IMR-90 (cell line): ENCODE measurements at regions not wholly inside any gene's neighbourhood (a gene's known extent, or its start where the extent isn't known, plus 50 kb on each side); places are given as distances from the start of the nearest gene placed in this dataset.

Experiments
- ATAC-seq: fragments of 200-7000 bp; cut with Tn5 transposase; 2 replicates; pipeline ENCODE4 v1.9.1; 2020; ENCODE audit warnings: low read depth, mild to moderate bottlenecking, moderate library complexity
- BruUV-seq: library from RNA; stranded (reverse); fragments of 400-500 nt; replicated peaks from 2 replicates; lab custom pipeline; 2021; lab: Mats Ljungman, UMichigan
- CTCF ChIA-PET: fragments of 300-600 bp; formaldehyde crosslinking; extraction: SDS; loops from one replicate; lab custom pipeline; 2021; ENCODE audit warnings: antibody characterized with exemption; lab: Yijun Ruan, JAX
- POLR2A ChIA-PET: fragments of 300-600 bp; sonication (Branson Sonifier 250); formaldehyde crosslinking; loops from one replicate; lab custom pipeline; 2022; ENCODE audit warnings: antibody characterized with exemption; ENCODE audit not compliant: unreplicated experiment; lab: Charles Lee
- DNase-seq: peaks from one replicate; pipeline ENCODE4 v3.0.0; 2013
- H2AFZ ChIP-seq: replicated peaks from 2 replicates; pipeline ENCODE3; 2013; ENCODE audit warnings: low read length, mild to moderate bottlenecking; ENCODE audit not compliant: poor library complexity
- H2AK5ac ChIP-seq: 2 replicates; pipeline ENCODE4 v1.6.1; 2013; ENCODE audit warnings: low read depth, low read length, inconsistent platforms
- H2AK9ac ChIP-seq: replicated peaks from 2 replicates; pipeline ENCODE3; 2013; ENCODE audit warnings: mild to moderate bottlenecking, low read depth, low read length, moderate library complexity; ENCODE audit not compliant: poor library complexity
- H2BK120ac ChIP-seq: 2 replicates; pipeline ENCODE4 v1.6.1; 2013; ENCODE audit warnings: low read depth, low read length, inconsistent platforms
- H2BK15ac ChIP-seq: 3 replicates; pipeline ENCODE4 v1.6.1; 2013; ENCODE audit warnings: low read depth, low read length, inconsistent platforms
- H2BK20ac ChIP-seq: 2 replicates; pipeline ENCODE4 v1.6.1; 2013; ENCODE audit warnings: low read depth, mild to moderate bottlenecking, inconsistent platforms, low read length, moderate library complexity
- H2BK5ac ChIP-seq: 2 replicates; pipeline ENCODE4 v1.6.1; 2013; ENCODE audit warnings: mild to moderate bottlenecking, low read depth, low read length, inconsistent platforms; ENCODE audit not compliant: poor library complexity, severe bottlenecking
- H3K14ac ChIP-seq: replicated peaks from 2 replicates; pipeline ENCODE4 v1.6.1; 2013; ENCODE audit warnings: low read depth, low read length, inconsistent platforms
- H3K18ac ChIP-seq: 2 replicates; pipeline ENCODE4 v1.6.1; 2013; ENCODE audit warnings: low read depth, low read length, control low read depth
- H3K23ac ChIP-seq: 2 replicates; pipeline ENCODE4 v1.6.1; 2013; ENCODE audit warnings: low read depth, low read length, inconsistent platforms
- H3K27ac ChIP-seq: 2 replicates; pipeline ENCODE4 v1.5.1; 2013; ENCODE audit warnings: mild to moderate bottlenecking, control low read depth, low read length; ENCODE audit not compliant: insufficient read depth
- H3K27me3 ChIP-seq: 2 replicates; pipeline ENCODE4 v1.6.1; 2013; ENCODE audit warnings: low read length; ENCODE audit not compliant: control insufficient read depth, insufficient read depth
- H3K36me3 ChIP-seq: 2 replicates; pipeline ENCODE4 v1.6.1; 2013; ENCODE audit warnings: low read length, mixed read lengths; ENCODE audit not compliant: control insufficient read depth, insufficient read depth
- H3K4ac ChIP-seq: 2 replicates; pipeline ENCODE4 v1.6.1; 2013; ENCODE audit warnings: low read depth, low read length, inconsistent platforms
- H3K4me1 ChIP-seq: 2 replicates; pipeline ENCODE4 v1.6.1; 2013; ENCODE audit warnings: low read length, mixed read lengths; ENCODE audit not compliant: control insufficient read depth, insufficient read depth
- H3K4me2 ChIP-seq: 2 replicates; pipeline ENCODE4 v1.6.1; 2013; ENCODE audit warnings: low read depth, mild to moderate bottlenecking, control low read depth, low read length, moderate library complexity
- H3K4me3 ChIP-seq: 2 replicates; pipeline ENCODE4 v1.5.1; 2013; ENCODE audit warnings: low read depth, mild to moderate bottlenecking, control low read depth, low read length, moderate library complexity; ENCODE audit not compliant: insufficient read depth
- H3K56ac ChIP-seq: 2 replicates; pipeline ENCODE4 v1.6.1; 2013; ENCODE audit warnings: low read length, inconsistent platforms; ENCODE audit not compliant: insufficient read depth; ENCODE audit errors: extremely low read depth
- H3K79me1 ChIP-seq, 2 experiments: 2 replicates each; pipeline ENCODE4 v1.6.1; 2013; ENCODE audit warnings: low read length in 2 of 2, inconsistent platforms in 1 of 2, low read depth in 1 of 2
- H3K9ac ChIP-seq: 2 replicates; pipeline ENCODE4 v1.6.1; 2013; ENCODE audit warnings: low read depth, low read length, control low read depth
- H3K9me1 ChIP-seq: 2 replicates; pipeline ENCODE4 v1.6.1; 2013; ENCODE audit warnings: low read length, inconsistent platforms; ENCODE audit not compliant: insufficient read depth
- H3K9me3 ChIP-seq: 2 replicates; pipeline ENCODE4 v1.6.1; 2013; ENCODE audit warnings: low read length; ENCODE audit not compliant: control insufficient read depth, insufficient read depth
- H4K20me1 ChIP-seq: 2 replicates; pipeline ENCODE4 v1.6.1; 2013; ENCODE audit warnings: low read length, inconsistent platforms; ENCODE audit not compliant: insufficient read depth
- H4K5ac ChIP-seq: 2 replicates; pipeline ENCODE4 v1.6.1; 2013; ENCODE audit warnings: mild to moderate bottlenecking, low read depth, low read length, control low read depth
- H4K8ac ChIP-seq, 2 experiments: 2 replicates each; pipeline ENCODE4 v1.6.1; 2013; ENCODE audit warnings: low read depth in 2 of 2, low read length in 2 of 2, control low read depth in 1 of 2, inconsistent platforms in 1 of 2
- H4K91ac ChIP-seq: 2 replicates; pipeline ENCODE4 v1.6.1; 2013; ENCODE audit warnings: low read depth, low read length, inconsistent platforms; ENCODE audit not compliant: insufficient read depth
- BHLHE40 ChIP-seq: fragments of 150-350 bp; IDR thresholded peaks from 2 replicates; pipeline ENCODE4 v1.6.1; 2016; ENCODE audit warnings: mild to moderate bottlenecking, low read depth, low read length
- CEBPB ChIP-seq: IDR thresholded peaks from 2 replicates; pipeline ENCODE4 v1.6.1; 2012; ENCODE audit warnings: low read depth, low read length, improper control_type of control experiment
- CHD1 ChIP-seq: IDR thresholded peaks from 2 replicates; pipeline ENCODE4 v1.6.1; 2012; ENCODE audit warnings: low read depth, low read length, improper control_type of control experiment
- CTCF ChIP-seq: conservative IDR thresholded peaks from 2 replicates; pipeline ENCODE4 v1.5.1; 2012; ENCODE audit warnings: mild to moderate bottlenecking, low read depth, low read length, improper control_type of control experiment
- ELK1 ChIP-seq: fragments of 150-350 bp; IDR thresholded peaks from 2 replicates; pipeline ENCODE4 v1.6.1; 2016; ENCODE audit warnings: low read depth, mild to moderate bottlenecking, low read length, moderate library complexity, borderline replicate concordance
- FOS ChIP-seq: fragments of 150-350 bp; IDR thresholded peaks from 2 replicates; pipeline ENCODE4 v1.6.1; 2016; ENCODE audit warnings: low read depth, low read length
- MAFK ChIP-seq: IDR thresholded peaks from 2 replicates; pipeline ENCODE4 v1.6.1; 2012; ENCODE audit warnings: low read depth, low read length, improper control_type of control experiment
- MAZ ChIP-seq: IDR thresholded peaks from 2 replicates; pipeline ENCODE4 v1.6.1; 2012; ENCODE audit warnings: low read depth, mild to moderate bottlenecking, low read length, improper control_type of control experiment, moderate library complexity, borderline replicate concordance
- MXI1 ChIP-seq: IDR thresholded peaks from 2 replicates; pipeline ENCODE4 v1.6.1; 2012; ENCODE audit warnings: low read depth, mild to moderate bottlenecking, low read length, moderate library complexity, borderline replicate concordance
- NFE2L2 ChIP-seq: fragments of 150-350 bp; IDR thresholded peaks from 2 replicates; pipeline ENCODE4 v1.6.1; 2016; ENCODE audit warnings: low read depth, mild to moderate bottlenecking, low read length
- POLR2A ChIP-seq: IDR thresholded peaks from 2 replicates; pipeline ENCODE4 v1.6.1; 2012; ENCODE audit warnings: mild to moderate bottlenecking, low read depth, low read length
- RAD21 ChIP-seq: IDR thresholded peaks from 2 replicates; pipeline ENCODE4 v1.6.1; 2012; ENCODE audit warnings: low read length, improper control_type of control experiment
- RCOR1 ChIP-seq: IDR thresholded peaks from 2 replicates; pipeline ENCODE4 v1.6.1; 2012; ENCODE audit warnings: mild to moderate bottlenecking, low read length, improper control_type of control experiment; ENCODE audit not compliant: insufficient replicate concordance
- RFX5 ChIP-seq: IDR thresholded peaks from 2 replicates; pipeline ENCODE4 v1.8.0; 2012; ENCODE audit warnings: low read depth, mild to moderate bottlenecking, low read length, moderate library complexity
- SMC3 ChIP-seq: fragments of 150-350 bp; IDR thresholded peaks from 2 replicates; pipeline ENCODE4 v1.6.1; 2016; ENCODE audit warnings: low read depth, mild to moderate bottlenecking, antibody characterized with exemption, low read length, moderate library complexity
- USF2 ChIP-seq: fragments of 150-350 bp; IDR thresholded peaks from 2 replicates; pipeline ENCODE4 v1.6.1; 2017; ENCODE audit warnings: mild to moderate bottlenecking, antibody characterized with exemption, low read length, low read depth
- WGBS, 2 experiments: methylation state at CpG; one replicate each; pipeline versions ENCODE4 v1.1.5 to v1.1.7; 2013; ENCODE audit warnings: missing lambda C conversion rate in 2 of 2; ENCODE audit not compliant: insufficient read length in 1 of 2; ENCODE audit errors: extremely low coverage in 2 of 2; 5-methylcytosine and 5-hydroxymethylcytosine counted together
- dilution Hi-C: fragments of 300-500 bp; cut with HindIII; formaldehyde crosslinking; loops from one replicate; pipeline ENCODE4 v1.14.3; 2018; ENCODE audit warnings: low sequenced_read_pairs; ENCODE audit not compliant: unreplicated experiment
- in situ Hi-C: fragments of 300-500 bp; cut with MboI; formaldehyde crosslinking; loops from 3 replicates; pipeline ENCODE4 v1.14.3; 2019; ENCODE audit warnings: low sequenced_read_pairs, inconsistent platforms, mixed read lengths
- intact Hi-C: fragments of 100-400 bp; cut with micrococcal nuclease; formaldehyde crosslinking; loops from 2 replicates; pipeline ENCODE4 v1.10.0; 2022

DNA sequence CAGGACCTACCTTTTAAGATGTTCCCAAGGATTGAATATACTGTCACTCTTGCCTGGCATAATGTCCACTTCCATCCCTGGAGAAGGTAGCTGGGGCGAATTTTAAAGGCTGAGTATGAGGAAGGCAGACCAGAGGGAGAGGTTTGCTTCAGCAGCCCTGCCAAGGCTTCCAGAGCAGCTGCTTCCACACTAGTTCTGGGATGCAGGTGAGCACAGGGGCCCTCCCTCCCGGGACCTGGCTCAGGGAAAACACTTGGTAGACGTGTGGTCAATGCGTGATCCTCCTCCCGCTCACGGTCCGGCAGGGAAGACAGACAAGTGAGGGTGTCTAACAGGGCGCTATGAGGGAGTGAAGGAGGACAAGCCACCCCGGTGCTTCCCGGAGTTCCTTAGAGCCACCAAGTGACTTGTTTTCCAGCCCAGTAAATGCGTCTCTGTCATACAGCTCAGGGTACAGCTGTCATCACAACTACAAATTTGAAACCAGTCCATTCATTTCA is 327.6 kb downstream of the ARRDC4 start:
- Histone ChIP-seq H2BK20ac (no peak overlapping the region), H2AK9ac (no peak overlapping the region), H3K23ac (no peak overlapping the region), H3K14ac (no peak overlapping the region), H4K8ac (no peak overlapping the region), H3K4me1 (no peaks in the 10 kb centered on the region), H3K79me1 (no peaks in the 10 kb centered on the region), H3K27me3 (no peaks in the 10 kb centered on the region), H2BK15ac (no peak overlapping the region), H3K18ac (no peak overlapping the region), H3K36me3 (no peaks in the 10 kb centered on the region), H3K56ac (no peak overlapping the region), H3K9me1 (no peaks in the 10 kb centered on the region), H3K9me3 (peaks cover 3% of the 10 kb centered on the region), H4K20me1 (no peaks in the 10 kb centered on the region), H2BK5ac (no peak overlapping the region), H3K4ac (no peak overlapping the region), H3K27ac (no peak overlapping the region), H2BK120ac (no peak overlapping the region), H3K4me3 (no peak overlapping the region), H3K9ac (no peak overlapping the region), H3K4me2 (no peak overlapping the region), H2AK5ac (no peak overlapping the region), H2AFZ (no peak overlapping the region), H4K5ac (no peak overlapping the region), H4K91ac (no peak overlapping the region)
- no TSS peak for BruUV-seq
- POLR2A ChIA-PET: no interaction called here
- DNase-seq (no peak), ATAC-seq (no peak)
- TF ChIP-seq SMC3 (no peak), MXI1 (no peak), RFX5 (no peak), NFE2L2 (no peak), BHLHE40 (no peak), RCOR1 (no peak), MAZ (no peak), POLR2A (no peak), CEBPB (no peak), ELK1 (no peak), MAFK (no peak), FOS (no peak), CTCF (no peak), CHD1 (no peak), RAD21 (no peak), USF2 (no peak)
- WGBS, 2 experiments: 72% methylated on average over 5 of the region's 11 CpGs; no CpG with 5 or more reads in 1 of the 2 experiments
- intact Hi-C loops: no loop called here
- CTCF ChIA-PET: interaction anchor here (0.6 kb wide), 1 partner anchor 30 kb away, joined by 3 read pairs; no protein-coding TSS in a partner anchor
- in situ Hi-C loops: no loop called here
- dilution Hi-C loops: no loop called here
